ENCODE measurements at regions not wholly inside any gene's neighbourhood (a gene's known extent, or its start where the extent isn't known, plus 50 kb on each side); places are given as distances from the start of the nearest gene placed in this dataset.

GRCh38 chr18:75810516-75810915 lies 383.0 kb upstream of the SMIM21 start:
- no peaks in the 10 kb centered on the region for H3K27me3 ChIP-seq (ENCODE audit: control insufficient read depth in 1 of 2, insufficient read depth in 2 of 2, low read length in 2 of 2)
- H3K4me3 ChIP-seq (ENCODE audit: low read depth in 1 of 2, low read length in 2 of 2): no peak overlapping the region
- H3K9ac ChIP-seq (ENCODE audit: low read depth in 1 of 2, low read length in 2 of 2): no peak overlapping the region
- no peaks in the 10 kb centered on the region for H3K36me3 ChIP-seq (ENCODE audit: control insufficient read depth in 1 of 2, insufficient read depth in 2 of 2, low read length in 2 of 2)
- no peak overlapping the region for H3K27ac ChIP-seq (ENCODE audit: low read depth, low read length)
- no peaks in the 10 kb centered on the region for H3K4me1 ChIP-seq (ENCODE audit: control insufficient read depth in 1 of 2, insufficient read depth in 2 of 2, low read length in 2 of 2)
- H3K9me3 ChIP-seq (ENCODE audit: control insufficient read depth in 1 of 2, low read length in 2 of 2): no peaks in the 10 kb centered on the region

- H3K36me3 ChIP-seq (ENCODE audit: control insufficient read depth in 1 of 2, insufficient read depth in 2 of 2, low read length in 2 of 2): no peaks in the 10 kb centered on the region
- no peaks in the 10 kb centered on the region for H3K9me3 ChIP-seq (ENCODE audit: control insufficient read depth in 1 of 2, low read length in 2 of 2)
- H3K27me3 ChIP-seq (ENCODE audit: control insufficient read depth in 1 of 2, insufficient read depth in 2 of 2, low read length in 2 of 2): no peaks in the 10 kb centered on the region
- no peak overlapping the region for H3K27ac ChIP-seq (ENCODE audit: low read depth, low read length)
- H3K4me1 ChIP-seq (ENCODE audit: control insufficient read depth in 1 of 2, insufficient read depth in 2 of 2, low read length in 2 of 2): no peaks in the 10 kb centered on the region
- no peak overlapping the region for H3K4me3 ChIP-seq (ENCODE audit: low read depth in 1 of 2, low read length in 2 of 2)
- no peak overlapping the region for H3K9ac ChIP-seq (ENCODE audit: low read depth in 1 of 2, low read length in 2 of 2)
Observed at GRCh38 chr18:75809926-75810255, 382.4 kb upstream of the SMIM21 start.

- Histone ChIP-seq H3K4me1 (ENCODE audit: control insufficient read depth in 1 of 2, insufficient read depth in 2 of 2, low read length in 2 of 2) (no peaks in the 10 kb centered on the region), H3K4me3 (ENCODE audit: low read depth in 1 of 2, low read length in 2 of 2) (no peak overlapping the region), H3K27ac (ENCODE audit: low read depth, low read length) (no peak overlapping the region), H3K27me3 (ENCODE audit: control insufficient read depth in 1 of 2, insufficient read depth in 2 of 2, low read length in 2 of 2) (no peaks in the 10 kb centered on the region), H3K9me3 (ENCODE audit: control insufficient read depth in 1 of 2, low read length in 2 of 2) (no peaks in the 10 kb centered on the region), H3K9ac (ENCODE audit: low read depth in 1 of 2, low read length in 2 of 2) (no peak overlapping the region), H3K36me3 (ENCODE audit: control insufficient read depth in 1 of 2, insufficient read depth in 2 of 2, low read length in 2 of 2) (no peaks in the 10 kb centered on the region)
Observed at GRCh38 chr18:75809151-75809925, 381.8 kb upstream of the SMIM21 start.

- no peaks in the 10 kb centered on the region for H3K27me3 ChIP-seq (ENCODE audit: control insufficient read depth in 1 of 2, insufficient read depth in 2 of 2, low read length in 2 of 2)
- no peak overlapping the region for H3K27ac ChIP-seq (ENCODE audit: low read depth, low read length)
- H3K9ac ChIP-seq (ENCODE audit: low read depth in 1 of 2, low read length in 2 of 2): no peak overlapping the region
- H3K9me3 ChIP-seq (ENCODE audit: control insufficient read depth in 1 of 2, low read length in 2 of 2): no peaks in the 10 kb centered on the region
- H3K36me3 ChIP-seq (ENCODE audit: control insufficient read depth in 1 of 2, insufficient read depth in 2 of 2, low read length in 2 of 2): no peaks in the 10 kb centered on the region
- no peaks in the 10 kb centered on the region for H3K4me1 ChIP-seq (ENCODE audit: control insufficient read depth in 1 of 2, insufficient read depth in 2 of 2, low read length in 2 of 2)
- no peak overlapping the region for H3K4me3 ChIP-seq (ENCODE audit: low read depth in 1 of 2, low read length in 2 of 2)
Observed at GRCh38 chr18:75805265-75805664, 377.8 kb upstream of the SMIM21 start.

GRCh38 chr18:75802681-75803080 lies 375.2 kb upstream of the SMIM21 start:
- no peaks in the 10 kb centered on the region for H3K9me3 ChIP-seq (ENCODE audit: control insufficient read depth in 1 of 2, low read length in 2 of 2)
- no peaks in the 10 kb centered on the region for H3K36me3 ChIP-seq (ENCODE audit: control insufficient read depth in 1 of 2, insufficient read depth in 2 of 2, low read length in 2 of 2)
- no peak overlapping the region for H3K27ac ChIP-seq (ENCODE audit: low read depth, low read length)
- H3K9ac ChIP-seq (ENCODE audit: low read depth in 1 of 2, low read length in 2 of 2): no peak overlapping the region
- H3K27me3 ChIP-seq (ENCODE audit: control insufficient read depth in 1 of 2, insufficient read depth in 2 of 2, low read length in 2 of 2): no peaks in the 10 kb centered on the region
- H3K4me3 ChIP-seq (ENCODE audit: low read depth in 1 of 2, low read length in 2 of 2): no peak overlapping the region
- H3K4me1 ChIP-seq (ENCODE audit: control insufficient read depth in 1 of 2, insufficient read depth in 2 of 2, low read length in 2 of 2): no peaks in the 10 kb centered on the region

- Histone ChIP-seq H3K36me3 (ENCODE audit: control insufficient read depth in 1 of 2, insufficient read depth in 2 of 2, low read length in 2 of 2) (no peaks in the 10 kb centered on the region), H3K9ac (ENCODE audit: low read depth in 1 of 2, low read length in 2 of 2) (no peak overlapping the region), H3K9me3 (ENCODE audit: control insufficient read depth in 1 of 2, low read length in 2 of 2) (no peaks in the 10 kb centered on the region), H3K27me3 (ENCODE audit: control insufficient read depth in 1 of 2, insufficient read depth in 2 of 2, low read length in 2 of 2) (no peaks in the 10 kb centered on the region), H3K27ac (ENCODE audit: low read depth, low read length) (no peak overlapping the region), H3K4me3 (ENCODE audit: low read depth in 1 of 2, low read length in 2 of 2) (no peak overlapping the region), H3K4me1 (ENCODE audit: control insufficient read depth in 1 of 2, insufficient read depth in 2 of 2, low read length in 2 of 2) (no peaks in the 10 kb centered on the region)
Observed at GRCh38 chr18:75801178-75801577, 373.7 kb upstream of the SMIM21 start.

- Histone ChIP-seq H3K9me3 (ENCODE audit: control insufficient read depth in 1 of 2, low read length in 2 of 2) (no peaks in the 10 kb centered on the region), H3K4me1 (ENCODE audit: control insufficient read depth in 1 of 2, insufficient read depth in 2 of 2, low read length in 2 of 2) (no peaks in the 10 kb centered on the region), H3K27ac (ENCODE audit: low read depth, low read length) (no peak overlapping the region), H3K4me3 (ENCODE audit: low read depth in 1 of 2, low read length in 2 of 2) (no peak overlapping the region), H3K27me3 (ENCODE audit: control insufficient read depth in 1 of 2, insufficient read depth in 2 of 2, low read length in 2 of 2) (no peaks in the 10 kb centered on the region), H3K9ac (ENCODE audit: low read depth in 1 of 2, low read length in 2 of 2) (no peak overlapping the region), H3K36me3 (ENCODE audit: control insufficient read depth in 1 of 2, insufficient read depth in 2 of 2, low read length in 2 of 2) (no peaks in the 10 kb centered on the region)
Observed at GRCh38 chr18:75800331-75800648, 372.8 kb upstream of the SMIM21 start.

- no peaks in the 10 kb centered on the region for H3K27me3 ChIP-seq (ENCODE audit: control insufficient read depth in 1 of 2, insufficient read depth in 2 of 2, low read length in 2 of 2)
- no peaks in the 10 kb centered on the region for H3K9me3 ChIP-seq (ENCODE audit: control insufficient read depth in 1 of 2, low read length in 2 of 2)
- H3K27ac ChIP-seq (ENCODE audit: low read depth, low read length): no peak overlapping the region
- H3K36me3 ChIP-seq (ENCODE audit: control insufficient read depth in 1 of 2, insufficient read depth in 2 of 2, low read length in 2 of 2): no peaks in the 10 kb centered on the region
- H3K9ac ChIP-seq (ENCODE audit: low read depth in 1 of 2, low read length in 2 of 2): no peak overlapping the region
- no peak overlapping the region for H3K4me3 ChIP-seq (ENCODE audit: low read depth in 1 of 2, low read length in 2 of 2)
- H3K4me1 ChIP-seq (ENCODE audit: control insufficient read depth in 1 of 2, insufficient read depth in 2 of 2, low read length in 2 of 2): no peaks in the 10 kb centered on the region
Observed at GRCh38 chr18:75799449-75800330, 372.2 kb upstream of the SMIM21 start.

GRCh38 chr18:75797046-75797445 lies 369.5 kb upstream of the SMIM21 start:
- H3K9ac ChIP-seq (ENCODE audit: low read depth in 1 of 2, low read length in 2 of 2): no peak overlapping the region
- no peak overlapping the region for H3K27ac ChIP-seq (ENCODE audit: low read depth, low read length)
- H3K4me3 ChIP-seq (ENCODE audit: low read depth in 1 of 2, low read length in 2 of 2): no peak overlapping the region
- no peaks in the 10 kb centered on the region for H3K9me3 ChIP-seq (ENCODE audit: control insufficient read depth in 1 of 2, low read length in 2 of 2)
- H3K27me3 ChIP-seq (ENCODE audit: control insufficient read depth in 1 of 2, insufficient read depth in 2 of 2, low read length in 2 of 2): no peaks in the 10 kb centered on the region
- H3K36me3 ChIP-seq (ENCODE audit: control insufficient read depth in 1 of 2, insufficient read depth in 2 of 2, low read length in 2 of 2): no peaks in the 10 kb centered on the region
- H3K4me1 ChIP-seq (ENCODE audit: control insufficient read depth in 1 of 2, insufficient read depth in 2 of 2, low read length in 2 of 2): no peaks in the 10 kb centered on the region

- H3K9me3 ChIP-seq (ENCODE audit: control insufficient read depth in 1 of 2, low read length in 2 of 2): no peaks in the 10 kb centered on the region
- no peak overlapping the region for H3K9ac ChIP-seq (ENCODE audit: low read depth in 1 of 2, low read length in 2 of 2)
- no peaks in the 10 kb centered on the region for H3K36me3 ChIP-seq (ENCODE audit: control insufficient read depth in 1 of 2, insufficient read depth in 2 of 2, low read length in 2 of 2)
- no peaks in the 10 kb centered on the region for H3K27me3 ChIP-seq (ENCODE audit: control insufficient read depth in 1 of 2, insufficient read depth in 2 of 2, low read length in 2 of 2)
- no peak overlapping the region for H3K27ac ChIP-seq (ENCODE audit: low read depth, low read length)
- H3K4me3 ChIP-seq (ENCODE audit: low read depth in 1 of 2, low read length in 2 of 2): no peak overlapping the region
- H3K4me1 ChIP-seq (ENCODE audit: control insufficient read depth in 1 of 2, insufficient read depth in 2 of 2, low read length in 2 of 2): no peaks in the 10 kb centered on the region
Observed at GRCh38 chr18:75790796-75791195, 363.3 kb upstream of the SMIM21 start.
